ENCODE measurements at regions not wholly inside any gene's neighbourhood (a gene's known extent, or its start where the extent isn't known, plus 50 kb on each side); places are given as distances from the start of the nearest gene placed in this dataset.

- Histone ChIP-seq H2AFZ (ENCODE audit: low read length, unreplicated experiment) (no peak overlapping the region), H3K36me3 (ENCODE audit: insufficient read depth, low read length) (no peaks in the 10 kb centered on the region), H3K4me1 (ENCODE audit: control insufficient read depth, insufficient read depth, low read length, unreplicated experiment) (no peaks in the 10 kb centered on the region), H3K4me3 (ENCODE audit: low read depth, low read length) (no peak overlapping the region), H3K27me3 (ENCODE audit: insufficient read depth, low read length) (no peaks in the 10 kb centered on the region), H3K79me2 (ENCODE audit: control insufficient read depth, insufficient read depth, low read length, unreplicated experiment) (no peaks in the 10 kb centered on the region), H3K27ac (ENCODE audit: low read depth, low read length) (no peak overlapping the region)
These were observed 55.3 kb downstream of the CDKN2C start for GRCh38 chr1:51025374-51025773.

GRCh38 chr1:51032936-51033335 lies 62.9 kb downstream of the CDKN2C start:
- no peak overlapping the region for H3K27ac ChIP-seq (ENCODE audit: low read depth, low read length)
- no peak overlapping the region for H3K4me3 ChIP-seq (ENCODE audit: low read depth, low read length)
- H3K4me1 ChIP-seq (ENCODE audit: control insufficient read depth, insufficient read depth, low read length, unreplicated experiment): no peaks in the 10 kb centered on the region
- no peaks in the 10 kb centered on the region for H3K36me3 ChIP-seq (ENCODE audit: insufficient read depth, low read length)
- no peaks in the 10 kb centered on the region for H3K27me3 ChIP-seq (ENCODE audit: insufficient read depth, low read length)
- H3K79me2 ChIP-seq (ENCODE audit: control insufficient read depth, insufficient read depth, low read length, unreplicated experiment): no peaks in the 10 kb centered on the region
- H2AFZ ChIP-seq (ENCODE audit: low read length, unreplicated experiment): no peak overlapping the region

- H3K4me1 ChIP-seq (ENCODE audit: control insufficient read depth, insufficient read depth, low read length, unreplicated experiment): no peaks in the 10 kb centered on the region
- no peaks in the 10 kb centered on the region for H3K36me3 ChIP-seq (ENCODE audit: insufficient read depth, low read length)
- no peaks in the 10 kb centered on the region for H3K79me2 ChIP-seq (ENCODE audit: control insufficient read depth, insufficient read depth, low read length, unreplicated experiment)
- no peak overlapping the region for H3K27ac ChIP-seq (ENCODE audit: low read depth, low read length)
- no peaks in the 10 kb centered on the region for H3K27me3 ChIP-seq (ENCODE audit: insufficient read depth, low read length)
- no peak overlapping the region for H3K4me3 ChIP-seq (ENCODE audit: low read depth, low read length)
- peak overlapping the region; percentile 6 for H2AFZ ChIP-seq (ENCODE audit: low read length, unreplicated experiment)
These were observed 57.8 kb upstream of the C1orf185 start for GRCh38 chr1:51044199-51044598.

- Histone ChIP-seq H3K4me1 (ENCODE audit: control insufficient read depth, insufficient read depth, low read length, unreplicated experiment) (no peaks in the 10 kb centered on the region), H3K36me3 (ENCODE audit: insufficient read depth, low read length) (no peaks in the 10 kb centered on the region), H3K79me2 (ENCODE audit: control insufficient read depth, insufficient read depth, low read length, unreplicated experiment) (no peaks in the 10 kb centered on the region), H2AFZ (ENCODE audit: low read length, unreplicated experiment) (no peak overlapping the region), H3K4me3 (ENCODE audit: low read depth, low read length) (no peak overlapping the region), H3K27me3 (ENCODE audit: insufficient read depth, low read length) (no peaks in the 10 kb centered on the region), H3K27ac (ENCODE audit: low read depth, low read length) (no peak overlapping the region)
These were observed 57.2 kb upstream of the C1orf185 start for GRCh38 chr1:51044834-51045233.

GRCh38 chr1:51048021-51048420 lies 54.0 kb upstream of the C1orf185 start:
- no peak overlapping the region for H3K4me3 ChIP-seq (ENCODE audit: low read depth, low read length)
- no peaks in the 10 kb centered on the region for H3K27me3 ChIP-seq (ENCODE audit: insufficient read depth, low read length)
- H3K27ac ChIP-seq (ENCODE audit: low read depth, low read length): no peak overlapping the region
- H3K4me1 ChIP-seq (ENCODE audit: control insufficient read depth, insufficient read depth, low read length, unreplicated experiment): no peaks in the 10 kb centered on the region
- H3K79me2 ChIP-seq (ENCODE audit: control insufficient read depth, insufficient read depth, low read length, unreplicated experiment): no peaks in the 10 kb centered on the region
- no peaks in the 10 kb centered on the region; the same call in 1 of the 2 replicates for H3K36me3 ChIP-seq (ENCODE audit: insufficient read depth, low read length)
- no peak overlapping the region for H2AFZ ChIP-seq (ENCODE audit: low read length, unreplicated experiment)

- H3K4me3 ChIP-seq (ENCODE audit: low read depth, low read length): no peak overlapping the region
- H3K79me2 ChIP-seq (ENCODE audit: control insufficient read depth, insufficient read depth, low read length, unreplicated experiment): no peaks in the 10 kb centered on the region
- no peaks in the 10 kb centered on the region for H3K4me1 ChIP-seq (ENCODE audit: control insufficient read depth, insufficient read depth, low read length, unreplicated experiment)
- no peak overlapping the region for H2AFZ ChIP-seq (ENCODE audit: low read length, unreplicated experiment)
- no peak overlapping the region for H3K27ac ChIP-seq (ENCODE audit: low read depth, low read length)
- no peaks in the 10 kb centered on the region; the same call in 1 of the 2 replicates for H3K36me3 ChIP-seq (ENCODE audit: insufficient read depth, low read length)
- H3K27me3 ChIP-seq (ENCODE audit: insufficient read depth, low read length): no peaks in the 10 kb centered on the region
These were observed 53.4 kb upstream of the C1orf185 start for GRCh38 chr1:51048670-51049069.
